Urothelium cell line (cell line): ENCODE measurements at regions not wholly inside any gene's neighbourhood (a gene's known extent, or its start where the extent isn't known, plus 50 kb on each side); places are given as distances from the start of the nearest gene placed in this dataset.

Experiments used
- DNase-seq: peaks from one replicate; pipeline ENCODE4 v3.0.0; 2011; ENCODE audit warnings: low spot score, mixed read lengths
- FAIRE-seq: peaks from 2 replicates; lab custom pipeline; 2011; peaks lifted over from hg19 to GRCh38; lab: Jason Lieb, UNC

- FAIRE-seq (no peak), DNase-seq (no peak)
Measured at GRCh38 chr15:80308002-80308401, 56.0 kb upstream of the CTXND1 start.

GRCh38 chr15:80309769-80310384 lies 57.9 kb upstream of the CTXND1 start:
- FAIRE-seq (peak; percentile 27), DNase-seq (no peak)

- no peak for FAIRE-seq
Measured at GRCh38 chr15:80310776-80311175, 58.8 kb upstream of the CTXND1 start.

GRCh38 chr15:80315289-80315987 lies 63.4 kb upstream of the CTXND1 start:
- DNase-seq (no peak), FAIRE-seq (peak; percentile 66)

More at GRCh38 chr15:80310776-80311175, 58.8 kb upstream of the CTXND1 start:
- no peak for DNase-seq

GRCh38 chr15:80317389-80318182 lies 65.6 kb upstream of the CTXND1 start:
- FAIRE-seq (peak; percentile 30), DNase-seq (peak; percentile 55)

- FAIRE-seq: no peak
- no peak for DNase-seq
Measured at GRCh38 chr15:80321853-80322252, 69.8 kb upstream of the CTXND1 start.

GRCh38 chr15:80323285-80323684 lies 71.3 kb upstream of the CTXND1 start:
- no peak for FAIRE-seq
- DNase-seq: no peak

GRCh38 chr15:80324545-80325080 lies 72.6 kb upstream of the CTXND1 start:
- DNase-seq: no peak
- FAIRE-seq: no peak

GRCh38 chr15:80325206-80325605 lies 73.2 kb upstream of the CTXND1 start:
- FAIRE-seq (no peak), DNase-seq (no peak)

- FAIRE-seq (no peak), DNase-seq (no peak)
Measured at GRCh38 chr15:80326270-80326669, 74.3 kb upstream of the CTXND1 start.

- FAIRE-seq (no peak), DNase-seq (no peak)
Measured at GRCh38 chr15:80328496-80328895, 75.7 kb upstream of the ARNT2 start.

- no peak for DNase-seq
- no peak for FAIRE-seq
Measured at GRCh38 chr15:80331886-80332406, 72.2 kb upstream of the ARNT2 start.

- FAIRE-seq: no peak
- no peak for DNase-seq
Measured at GRCh38 chr15:80333261-80333660, 70.9 kb upstream of the ARNT2 start.

- FAIRE-seq (no peak), DNase-seq (no peak)
Measured at GRCh38 chr15:80334521-80334920, 69.7 kb upstream of the ARNT2 start.

- no peak for FAIRE-seq
Measured at GRCh38 chr15:80339601-80340000, 64.6 kb upstream of the ARNT2 start.

GRCh38 chr15:80342148-80342547 lies 62.0 kb upstream of the ARNT2 start:
- FAIRE-seq (no peak), DNase-seq (no peak)

More at GRCh38 chr15:80339601-80340000, 64.6 kb upstream of the ARNT2 start:
- no peak for DNase-seq

GRCh38 chr15:80343554-80343992 lies 60.6 kb upstream of the ARNT2 start:
- FAIRE-seq: no peak
- no peak for DNase-seq

- FAIRE-seq: no peak
- no peak for DNase-seq
Measured at GRCh38 chr15:80350941-80351610, 53.1 kb upstream of the ARNT2 start.
